OCI-LY1 (cell line): ENCODE measurements at regions not wholly inside any gene's neighbourhood (a gene's known extent, or its start where the extent isn't known, plus 50 kb on each side); places are given as distances from the start of the nearest gene placed in this dataset.

Experiments used
- H2AFZ ChIP-seq: fragments of 200-600 bp; sonication (generic), shearing (Covaris generic); 2 replicates; pipeline ENCODE4 v1.6.0; 2014; ENCODE audit warnings: antibody characterized with exemption, mild to moderate bottlenecking, low read length
- H3F3A ChIP-seq: fragments of 200-600 bp; sonication (generic), shearing (Covaris generic); 2 replicates; pipeline ENCODE4 v1.6.0; 2014; ENCODE audit warnings: mild to moderate bottlenecking, antibody characterized with exemption, low read length, moderate library complexity; ENCODE audit not compliant: insufficient read depth
- H3K27ac ChIP-seq: fragments of 200-600 bp; sonication (generic); 2 replicates; pipeline ENCODE4 v1.5.1; 2014; ENCODE audit warnings: low read length, mixed run types, mild to moderate bottlenecking, low read depth; ENCODE audit not compliant: poor library complexity, severe bottlenecking
- H3K27me3 ChIP-seq: fragments of 200-600 bp; sonication (generic); 2 replicates; pipeline ENCODE4 v1.6.0; 2014; ENCODE audit warnings: antibody characterized with exemption, mild to moderate bottlenecking, low read length, moderate library complexity; ENCODE audit not compliant: insufficient read depth
- H3K36me3 ChIP-seq: fragments of 200-600 bp; sonication (generic); 2 replicates; pipeline ENCODE4 v1.6.1; 2014; ENCODE audit warnings: mild to moderate bottlenecking, antibody characterized with exemption, low read length, moderate library complexity, mixed read lengths; ENCODE audit not compliant: insufficient read depth
- H3K4me1 ChIP-seq: fragments of 200-600 bp; sonication (generic); 2 replicates; pipeline ENCODE4 v1.5.1; 2014; ENCODE audit warnings: mild to moderate bottlenecking, low read length, moderate library complexity; ENCODE audit not compliant: insufficient read depth, severe bottlenecking
- H3K4me2 ChIP-seq: fragments of 200-600 bp; sonication (generic), shearing (Covaris generic); 2 replicates; pipeline ENCODE4 v1.6.1; 2014; ENCODE audit warnings: low read length
- H3K4me3 ChIP-seq: fragments of 200-600 bp; sonication (generic); 2 replicates; pipeline ENCODE4 v1.5.1; 2014; ENCODE audit warnings: low read length, low read depth, mild to moderate bottlenecking, mixed read lengths; ENCODE audit not compliant: poor library complexity, severe bottlenecking
- H3K79me2 ChIP-seq: fragments of 200-600 bp; shearing (Covaris generic); 2 replicates; pipeline ENCODE4 v1.6.1; 2016; ENCODE audit warnings: mixed run types, low read length, mixed read lengths; ENCODE audit not compliant: insufficient read depth
- H3K9ac ChIP-seq: fragments of 200-600 bp; sonication (generic), shearing (Covaris generic); 2 replicates; pipeline ENCODE4 v1.6.1; 2014; ENCODE audit warnings: mild to moderate bottlenecking, low read length, mixed read lengths
- H3K9me2 ChIP-seq: fragments of 200-600 bp; sonication (generic), shearing (Covaris generic); 2 replicates; pipeline ENCODE4 v1.6.1; 2014; ENCODE audit warnings: low read depth, mild to moderate bottlenecking, low read length, mixed read lengths
- H3K9me3 ChIP-seq: fragments of 200-600 bp; shearing (Covaris generic); 2 replicates; pipeline ENCODE4 v1.6.1; 2014; ENCODE audit warnings: low read length, mixed read lengths
- H4K20me1 ChIP-seq: fragments of 200-600 bp; sonication (generic), shearing (Covaris generic); 2 replicates; pipeline ENCODE4 v1.6.0; 2016; ENCODE audit warnings: mild to moderate bottlenecking, low read length; ENCODE audit not compliant: insufficient read depth
- CTCF ChIP-seq: fragments of 200-600 bp; sonication (generic), shearing (Covaris generic); IDR thresholded peaks from 2 replicates; pipeline ENCODE4 v1.5.1; 2017; ENCODE audit warnings: mild to moderate bottlenecking, antibody characterized with exemption, low read length, moderate library complexity, mixed read lengths
- EZH2 ChIP-seq: fragments of 200-600 bp; sonication (generic), shearing (Covaris generic); IDR thresholded peaks from 2 replicates; pipeline ENCODE4 v1.8.0; 2017; ENCODE audit warnings: borderline replicate concordance, mixed run types, mild to moderate bottlenecking, antibody characterized with exemption, low read length, moderate library complexity, mixed read lengths

GRCh38 chr9:82560457-82560904 lies 502.5 kb downstream of the RASEF start:
- Histone ChIP-seq H3K9me2 (no peaks in the 10 kb centered on the region), H3K79me2 (no peaks in the 10 kb centered on the region), H3K27ac (no peak overlapping the region), H3K27me3 (no peaks in the 10 kb centered on the region), H3K9ac (no peak overlapping the region), H3K4me3 (no peak overlapping the region), H3K36me3 (no peaks in the 10 kb centered on the region), H3K4me1 (no peaks in the 10 kb centered on the region), H4K20me1 (no peaks in the 10 kb centered on the region), H3F3A (no peaks in the 10 kb centered on the region), H2AFZ (no peak overlapping the region), H3K9me3 (no peaks in the 10 kb centered on the region), H3K4me2 (no peak overlapping the region)
- TF ChIP-seq CTCF = no peak

GRCh38 chr9:82563094-82563493 lies 499.8 kb downstream of the RASEF start:
- H3K27me3 ChIP-seq = no peaks in the 10 kb centered on the region
- TF ChIP-seq EZH2 (no peak), CTCF (no peak)
- no peaks in the 10 kb centered on the region for H3K9me2 ChIP-seq
- no peaks in the 10 kb centered on the region for H3F3A ChIP-seq
- no peak overlapping the region for H2AFZ ChIP-seq
- no peak overlapping the region for H3K4me2 ChIP-seq
- no peak overlapping the region for H3K9ac ChIP-seq
- no peaks in the 10 kb centered on the region for H3K79me2 ChIP-seq
- H3K9me3 ChIP-seq = no peaks in the 10 kb centered on the region
- H4K20me1 ChIP-seq = no peaks in the 10 kb centered on the region
- no peaks in the 10 kb centered on the region for H3K4me1 ChIP-seq
- no peaks in the 10 kb centered on the region for H3K36me3 ChIP-seq
- H3K27ac ChIP-seq = no peak overlapping the region
- H3K4me3 ChIP-seq = no peak overlapping the region

GRCh38 chr9:82563841-82564240 lies 499.1 kb downstream of the RASEF start:
- Histone ChIP-seq H3K27ac (no peak overlapping the region), H3F3A (no peaks in the 10 kb centered on the region), H3K4me3 (no peak overlapping the region), H3K9ac (no peak overlapping the region), H4K20me1 (no peaks in the 10 kb centered on the region), H3K4me1 (no peaks in the 10 kb centered on the region), H3K27me3 (no peaks in the 10 kb centered on the region), H3K36me3 (no peaks in the 10 kb centered on the region), H3K79me2 (no peaks in the 10 kb centered on the region), H3K9me3 (no peaks in the 10 kb centered on the region), H3K9me2 (no peaks in the 10 kb centered on the region), H3K4me2 (no peak overlapping the region), H2AFZ (no peak overlapping the region)
- TF ChIP-seq EZH2 = no peak
- TF ChIP-seq CTCF = no peak
